GM12801 (cell line): ENCODE measurements at regions not wholly inside any gene's neighbourhood (a gene's known extent, or its start where the extent isn't known, plus 50 kb on each side); places are given as distances from the start of the nearest gene placed in this dataset.

ENCODE experiments used
- TF ChIP-seq, protein P1 (sequence below): IDR thresholded peaks from one replicate; pipeline ENCODE4 v1.5.1; 2011; ENCODE audit warnings: control low read depth; ENCODE audit not compliant: insufficient read length; ENCODE audit errors: extremely low read depth

GRCh38 chr5:154702477-154702876 is 52.7 kb upstream of the LARP1 start:
- TF ChIP-seq, protein P1, sequence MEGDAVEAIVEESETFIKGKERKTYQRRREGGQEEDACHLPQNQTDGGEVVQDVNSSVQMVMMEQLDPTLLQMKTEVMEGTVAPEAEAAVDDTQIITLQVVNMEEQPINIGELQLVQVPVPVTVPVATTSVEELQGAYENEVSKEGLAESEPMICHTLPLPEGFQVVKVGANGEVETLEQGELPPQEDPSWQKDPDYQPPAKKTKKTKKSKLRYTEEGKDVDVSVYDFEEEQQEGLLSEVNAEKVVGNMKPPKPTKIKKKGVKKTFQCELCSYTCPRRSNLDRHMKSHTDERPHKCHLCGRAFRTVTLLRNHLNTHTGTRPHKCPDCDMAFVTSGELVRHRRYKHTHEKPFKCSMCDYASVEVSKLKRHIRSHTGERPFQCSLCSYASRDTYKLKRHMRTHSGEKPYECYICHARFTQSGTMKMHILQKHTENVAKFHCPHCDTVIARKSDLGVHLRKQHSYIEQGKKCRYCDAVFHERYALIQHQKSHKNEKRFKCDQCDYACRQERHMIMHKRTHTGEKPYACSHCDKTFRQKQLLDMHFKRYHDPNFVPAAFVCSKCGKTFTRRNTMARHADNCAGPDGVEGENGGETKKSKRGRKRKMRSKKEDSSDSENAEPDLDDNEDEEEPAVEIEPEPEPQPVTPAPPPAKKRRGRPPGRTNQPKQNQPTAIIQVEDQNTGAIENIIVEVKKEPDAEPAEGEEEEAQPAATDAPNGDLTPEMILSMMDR, result no peak

GRCh38 chr5:154701181-154701580 is 54.0 kb upstream of the LARP1 start:
- TF ChIP-seq, protein P1, result no peak

DNA sequence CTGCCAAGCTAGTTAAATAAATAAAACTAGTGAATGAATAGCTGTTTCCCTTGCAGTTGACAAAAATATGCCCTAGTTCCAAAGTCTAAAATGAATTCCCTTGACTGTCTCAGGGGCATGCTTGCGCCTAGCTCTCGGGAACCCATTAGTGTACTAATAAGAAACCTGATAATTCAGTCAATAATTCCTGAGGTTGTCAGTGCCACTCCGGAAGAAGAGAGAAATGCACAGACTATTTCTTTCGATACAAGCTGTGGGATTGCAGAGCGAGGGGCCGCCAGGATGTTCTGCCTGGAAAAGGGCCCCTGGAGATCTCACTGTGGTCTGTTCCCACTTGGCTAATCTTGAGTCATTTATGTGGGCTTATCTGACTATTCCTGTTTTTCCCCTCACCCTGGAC is 56.4 kb upstream of the LARP1 start:
- TF ChIP-seq, protein P1, result no peak

GRCh38 chr5:154697371-154697770 is 57.8 kb upstream of the LARP1 start:
- TF ChIP-seq, protein P1, result no peak

DNA sequence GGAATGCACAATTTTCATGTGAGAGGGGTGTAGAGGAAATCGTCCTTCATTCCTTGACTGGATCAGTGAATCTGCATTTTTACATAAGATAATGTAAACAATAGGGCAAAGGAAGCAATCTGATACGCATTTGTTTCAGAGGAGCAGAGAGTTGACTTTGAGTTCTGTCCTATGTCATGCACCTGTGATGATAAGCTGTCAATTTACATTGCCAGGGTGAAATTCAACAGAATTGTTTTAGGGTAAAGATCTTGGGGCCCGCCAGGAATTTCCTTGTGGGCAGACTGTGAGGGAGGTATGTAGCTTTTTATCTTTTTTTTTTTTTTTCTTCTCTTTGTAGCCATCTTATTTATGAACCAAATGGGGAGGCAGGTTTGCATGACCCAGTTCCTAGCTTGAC is 58.3 kb upstream of the LARP1 start:
- TF ChIP-seq, protein P1, result no peak

DNA sequence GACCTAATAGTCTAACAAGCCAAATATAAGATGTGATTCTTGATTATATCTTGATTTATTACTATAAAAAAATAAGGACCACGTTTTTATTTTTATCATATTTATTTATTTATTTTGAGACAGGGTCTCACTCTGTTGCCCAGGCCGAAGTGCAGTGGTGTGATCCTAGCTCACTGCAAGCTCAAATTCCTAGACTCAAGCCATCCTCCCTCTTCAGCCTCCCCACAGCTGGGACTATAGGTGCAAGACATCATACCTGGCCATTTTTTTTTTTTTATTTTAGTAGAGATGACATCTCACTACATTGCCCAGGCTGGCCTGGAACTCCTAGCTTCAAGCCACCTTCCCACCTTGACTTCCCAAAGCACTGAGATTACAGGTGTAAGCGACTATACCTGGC is 61.0 kb upstream of the LARP1 start:
- TF ChIP-seq, protein P1, result no peak

GRCh38 chr5:154690488-154690887 is 64.7 kb upstream of the LARP1 start:
- TF ChIP-seq, protein P1, result no peak

DNA sequence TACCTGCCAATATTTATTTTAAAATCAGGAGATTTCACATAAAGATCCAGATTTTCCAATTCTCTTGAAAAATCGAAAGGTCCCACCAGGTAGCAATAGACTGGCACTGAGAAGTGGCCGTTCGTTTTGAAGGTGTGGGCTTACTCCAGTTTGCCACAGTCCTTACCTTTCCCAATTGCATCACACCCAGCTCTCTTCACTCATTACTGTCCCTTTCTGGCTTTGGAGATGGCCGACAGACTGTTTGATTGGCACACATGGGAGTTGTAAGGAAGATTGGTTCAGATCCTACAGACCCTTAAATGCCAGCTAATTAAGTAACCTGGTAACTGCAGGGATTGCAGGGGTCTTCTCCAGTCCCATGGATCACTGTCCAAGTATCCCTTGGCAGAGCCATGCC is 68.7 kb upstream of the LARP1 start:
- TF ChIP-seq, protein P1, result no peak
